NCI-H2029 treated with DMSO at 0.1 percent for 48 hours (cell line): ENCODE measurements at regions not wholly inside any gene's neighbourhood (a gene's known extent, or its start where the extent isn't known, plus 50 kb on each side); places are given as distances from the start of the nearest gene placed in this dataset.

Experiments
- DNase-seq: peaks from one replicate; lab custom pipeline; 2025; lab: John Stamatoyannopoulos, UW

- no peak for DNase-seq
Observed at GRCh38 chr13:104074326-104074725, 1008.1 kb upstream of the SLC10A2 start.

GRCh38 chr13:104071806-104072205 is 1005.6 kb upstream of the SLC10A2 start:
- no peak for DNase-seq

GRCh38 chr13:104065328-104065727 is 999.1 kb upstream of the SLC10A2 start:
- DNase-seq: no peak

GRCh38 chr13:104057861-104058260 is 991.6 kb upstream of the SLC10A2 start:
- DNase-seq: no peak

GRCh38 chr13:104045907-104046306 is 979.7 kb upstream of the SLC10A2 start:
- DNase-seq: no peak

- DNase-seq: no peak
Observed at GRCh38 chr13:104043184-104043583, 977.0 kb upstream of the SLC10A2 start.

- no peak for DNase-seq
Observed at GRCh38 chr13:104034891-104035290, 968.7 kb upstream of the SLC10A2 start.

GRCh38 chr13:104025303-104025702 is 959.1 kb upstream of the SLC10A2 start:
- DNase-seq: no peak

- DNase-seq: no peak
Observed at GRCh38 chr13:104024416-104025170, 958.4 kb upstream of the SLC10A2 start.

GRCh38 chr13:104021806-104022397 is 955.7 kb upstream of the SLC10A2 start:
- DNase-seq: no peak

- DNase-seq: no peak
Observed at GRCh38 chr13:104017317-104017716, 951.1 kb upstream of the SLC10A2 start.

- no peak for DNase-seq
Observed at GRCh38 chr13:104015646-104016396, 949.6 kb upstream of the SLC10A2 start.

GRCh38 chr13:104014803-104015645 is 948.8 kb upstream of the SLC10A2 start:
- no peak for DNase-seq

- DNase-seq: no peak
Observed at GRCh38 chr13:104011505-104012241, 945.5 kb upstream of the SLC10A2 start.

GRCh38 chr13:104008541-104009435 is 942.6 kb upstream of the SLC10A2 start:
- no peak for DNase-seq

- DNase-seq: no peak
Observed at GRCh38 chr13:104008075-104008474, 941.9 kb upstream of the SLC10A2 start.

- DNase-seq: no peak
Observed at GRCh38 chr13:104006625-104007075, 940.4 kb upstream of the SLC10A2 start.

GRCh38 chr13:104004572-104004971 is 938.4 kb upstream of the SLC10A2 start:
- no peak for DNase-seq

- DNase-seq: no peak
Observed at GRCh38 chr13:104002216-104002615, 936.0 kb upstream of the SLC10A2 start.

GRCh38 chr13:104001766-104002165 is 935.5 kb upstream of the SLC10A2 start:
- no peak for DNase-seq
